GM18502 (cell line): ENCODE measurements at regions not wholly inside any gene's neighbourhood (a gene's known extent, or its start where the extent isn't known, plus 50 kb on each side); places are given as distances from the start of the nearest gene placed in this dataset.
"Not testable (repeated sequence)": the region's sequence is repeated elsewhere in the genome, so short reads cannot be mapped to it uniquely, and the experiment has no call there.

ENCODE experiments used
- ATAC-seq: cut with Tn5 transposase; IDR thresholded peaks from one replicate; pipeline ENCODE4 v1.9.1; 2021; ENCODE audit warnings: mild to moderate bottlenecking; ENCODE audit not compliant: unreplicated experiment, poor library complexity

DNA sequence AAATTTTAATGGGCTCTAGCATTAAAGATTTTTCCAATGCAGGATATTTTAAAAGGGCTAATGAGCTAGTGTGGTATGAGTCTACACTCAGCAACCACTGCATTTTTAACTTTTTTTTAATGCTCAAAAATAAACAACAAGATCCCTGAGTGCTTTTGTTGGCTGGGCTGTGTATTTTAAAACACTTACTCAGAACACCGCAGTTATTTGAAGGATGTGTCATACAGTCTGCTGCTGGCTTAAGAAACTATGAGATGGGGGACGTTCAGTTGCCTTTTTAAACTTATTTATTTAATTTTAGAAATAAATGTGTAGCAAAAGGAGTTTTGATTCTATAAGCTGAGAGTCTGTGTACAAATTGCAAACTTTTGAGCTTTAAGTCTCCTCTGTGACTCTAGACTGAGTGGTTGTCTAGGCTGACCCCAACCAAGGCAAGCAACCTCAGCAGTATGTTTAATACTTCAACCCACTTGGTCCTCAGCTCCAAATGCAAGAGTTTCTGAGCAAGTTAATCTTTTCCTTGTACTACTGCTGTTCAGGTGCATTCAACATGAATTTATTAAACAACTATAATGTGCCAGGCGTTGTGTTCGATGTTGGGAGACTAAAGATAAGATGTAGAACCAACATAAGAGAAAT, 278.6 kb upstream of the DIPK2B start:
- ATAC-seq, result no peak

DNA sequence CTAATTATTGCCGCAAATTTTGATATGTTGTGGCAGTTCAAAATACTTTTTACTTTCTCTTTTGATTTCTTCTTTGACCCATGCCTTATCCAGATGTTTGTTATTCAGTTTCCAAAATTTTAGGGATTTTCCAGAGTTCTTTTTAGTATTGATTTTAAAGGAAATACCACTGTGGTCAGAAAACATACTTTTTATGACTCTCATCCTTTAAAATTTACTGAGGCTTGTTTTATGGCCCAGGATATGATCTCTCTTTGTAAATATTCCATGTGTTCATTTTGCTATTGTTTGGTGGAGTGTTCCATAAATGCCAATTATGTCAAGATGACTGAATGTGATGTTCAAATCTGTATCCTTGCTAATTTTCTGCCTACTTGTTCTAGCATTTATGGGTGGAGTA, 272.3 kb upstream of the DIPK2B start:
- ATAC-seq, result no peak

DNA sequence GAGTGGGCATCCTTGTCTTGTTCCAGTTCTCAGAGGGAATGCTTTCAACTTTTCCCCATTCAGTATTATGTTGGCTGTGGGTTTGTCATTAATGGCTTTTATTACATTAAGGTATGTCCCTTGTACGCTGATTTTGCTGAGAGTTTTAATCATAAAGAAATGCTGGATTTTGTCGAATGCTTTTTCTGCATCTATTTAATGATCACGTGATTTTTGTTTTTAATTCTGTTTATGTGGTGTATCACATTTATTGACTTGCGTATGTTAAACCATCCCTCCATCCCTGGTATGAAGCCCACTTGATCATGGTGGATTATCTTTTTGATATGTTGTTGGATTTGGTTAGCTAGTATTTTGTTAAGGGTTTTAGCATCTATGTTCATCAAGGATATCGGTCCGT, 266.9 kb upstream of the DIPK2B start:
- ATAC-seq, result not testable (repeated sequence)

DNA sequence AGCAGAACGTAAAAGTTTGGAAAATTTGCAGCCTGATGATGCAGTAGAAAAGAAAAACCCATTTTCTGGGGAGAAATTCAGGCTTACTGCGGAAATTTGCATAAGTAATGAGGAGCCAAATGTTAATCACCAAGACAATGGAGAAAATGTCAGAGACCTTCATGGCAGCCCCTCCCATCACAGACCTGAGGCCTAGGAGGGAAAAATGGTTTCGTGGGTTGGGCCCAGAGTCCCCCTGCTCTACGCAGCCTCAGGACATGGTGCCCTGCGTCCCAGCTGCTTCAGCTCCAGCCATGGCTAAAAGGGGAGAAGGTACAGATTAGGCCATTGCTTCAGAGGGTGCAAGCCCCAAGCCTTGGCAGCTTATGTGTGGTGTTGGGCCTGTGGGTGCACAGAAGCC, 255.1 kb upstream of the DIPK2B start:
- ATAC-seq, result not testable (repeated sequence)

GRCh38 chrX:45454290-45454689, 253.6 kb upstream of the DIPK2B start:
- no peak for ATAC-seq

DNA sequence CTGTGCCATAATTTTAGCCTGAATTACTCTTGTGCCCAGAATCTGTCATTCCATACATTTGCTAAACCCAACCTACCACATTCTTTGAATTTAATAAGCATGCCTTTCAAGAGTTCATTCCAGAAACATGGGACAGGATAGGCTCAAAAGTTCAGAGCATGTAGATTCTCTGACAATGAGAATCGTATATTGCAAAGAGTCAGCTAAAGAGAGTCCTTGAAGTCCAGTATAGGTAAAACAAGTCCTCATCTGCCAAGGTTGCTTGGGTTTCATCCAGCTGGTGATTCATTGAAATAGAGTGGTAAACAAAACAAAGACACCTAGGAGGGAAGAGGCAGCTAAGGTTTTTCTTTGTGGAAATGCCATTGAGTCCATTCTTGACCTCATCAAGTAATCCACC, 249.3 kb upstream of the DIPK2B start:
- ATAC-seq, result no peak

GRCh38 chrX:45447995-45448394, 247.3 kb upstream of the DIPK2B start:
- ATAC-seq, result no peak

GRCh38 chrX:45447331-45447730, 246.7 kb upstream of the DIPK2B start:
- no peak for ATAC-seq

GRCh38 chrX:45445745-45446412, 245.2 kb upstream of the DIPK2B start:
- no peak for ATAC-seq

DNA sequence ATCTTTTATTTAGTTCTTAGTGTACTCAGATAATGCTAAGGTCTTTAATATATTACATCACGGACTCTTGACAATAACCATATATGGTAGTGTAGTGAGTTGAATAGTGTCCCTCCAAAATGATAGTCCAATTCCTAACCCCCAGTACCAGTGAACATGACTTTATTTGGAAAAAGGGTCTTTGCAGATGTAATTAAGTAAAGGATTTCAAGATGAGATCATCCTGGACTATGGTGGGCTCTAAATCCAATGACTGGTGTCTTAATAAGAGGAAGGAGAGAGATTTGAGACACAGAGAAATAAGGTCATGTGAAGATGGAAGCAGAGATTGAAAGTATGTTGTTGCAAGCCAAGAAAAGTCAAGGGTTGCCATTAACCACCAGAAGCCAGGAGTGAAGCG, 236.5 kb upstream of the DIPK2B start:
- no peak for ATAC-seq

DNA sequence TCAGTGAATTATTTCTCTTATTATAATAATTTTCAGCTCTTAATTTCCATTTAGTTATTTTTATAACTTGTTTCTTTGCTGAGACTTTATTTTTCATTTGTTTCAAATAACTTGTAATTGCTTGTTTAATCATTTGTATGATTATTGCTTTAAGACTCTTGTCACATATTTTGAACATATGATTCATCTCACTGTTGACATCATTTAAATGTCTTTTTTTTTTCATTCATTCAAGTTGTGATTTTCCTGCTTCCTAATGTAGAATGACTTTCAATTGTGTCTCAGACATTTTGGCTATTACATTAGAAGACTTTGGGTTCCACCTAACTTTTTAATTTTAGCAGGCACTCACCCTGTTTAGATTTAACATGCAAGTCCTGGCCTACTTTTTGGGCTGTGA, 234.8 kb upstream of the DIPK2B start:
- no peak for ATAC-seq

- no peak for ATAC-seq
These were observed 233.6 kb upstream of the DIPK2B start for GRCh38 chrX:45434231-45434630.

GRCh38 chrX:45428831-45429230, 228.2 kb upstream of the DIPK2B start:
- no peak for ATAC-seq

GRCh38 chrX:45424326-45424725, 223.7 kb upstream of the DIPK2B start:
- no peak for ATAC-seq

DNA sequence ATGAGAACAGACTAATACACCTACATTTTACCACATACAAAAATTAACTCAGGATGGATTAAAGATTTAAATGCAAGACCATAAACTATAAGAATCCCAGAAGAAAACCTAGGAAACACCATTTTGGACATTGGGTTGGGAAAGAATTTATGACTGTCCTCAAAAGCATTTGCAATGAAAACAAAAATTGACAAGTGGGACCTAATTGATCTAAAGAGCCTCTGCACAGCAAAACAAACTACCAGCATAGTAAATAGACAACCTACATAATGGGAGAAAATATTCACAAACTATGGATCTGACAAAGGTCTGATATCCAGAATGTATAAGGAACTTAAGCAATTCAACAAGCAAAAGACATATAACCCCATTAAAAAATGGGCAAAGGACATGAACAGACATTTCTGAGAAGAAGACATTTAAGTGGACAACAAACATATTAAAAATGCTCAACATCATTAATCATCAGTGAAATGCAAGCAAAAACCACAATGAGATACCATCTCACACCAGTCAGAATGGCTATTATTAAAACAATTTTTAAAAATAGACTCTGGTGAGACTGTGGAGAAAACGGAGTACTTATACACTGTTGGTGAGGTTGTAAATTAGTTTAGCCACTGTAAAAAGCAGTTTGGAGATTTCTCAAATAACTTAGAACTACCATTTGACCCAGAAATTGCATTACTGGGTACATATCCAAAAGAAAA, 221.7 kb upstream of the DIPK2B start:
- no peak for ATAC-seq

- ATAC-seq, result no peak
These were observed 221.1 kb upstream of the DIPK2B start for GRCh38 chrX:45421806-45422205.

DNA sequence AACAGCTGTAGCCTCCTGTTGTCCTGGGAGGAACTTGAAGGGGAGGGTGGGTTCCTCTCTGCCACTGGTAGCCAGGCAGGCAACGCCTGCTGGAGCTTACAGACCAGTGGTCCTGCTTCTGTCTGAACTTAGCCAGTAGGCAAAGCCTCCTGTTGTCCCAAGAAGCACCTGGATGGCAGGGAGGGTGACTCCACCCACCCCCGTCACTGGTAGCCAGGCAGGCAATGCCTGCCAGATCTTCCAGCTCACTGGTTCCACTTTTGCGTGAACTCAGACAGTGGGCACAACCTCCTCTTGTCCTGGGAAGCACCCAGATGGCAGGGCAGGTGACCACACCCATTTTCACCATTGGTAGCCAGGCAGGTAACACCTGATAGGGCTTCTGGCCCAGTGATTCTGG, 203.5 kb upstream of the DIPK2B start:
- no peak for ATAC-seq

DNA sequence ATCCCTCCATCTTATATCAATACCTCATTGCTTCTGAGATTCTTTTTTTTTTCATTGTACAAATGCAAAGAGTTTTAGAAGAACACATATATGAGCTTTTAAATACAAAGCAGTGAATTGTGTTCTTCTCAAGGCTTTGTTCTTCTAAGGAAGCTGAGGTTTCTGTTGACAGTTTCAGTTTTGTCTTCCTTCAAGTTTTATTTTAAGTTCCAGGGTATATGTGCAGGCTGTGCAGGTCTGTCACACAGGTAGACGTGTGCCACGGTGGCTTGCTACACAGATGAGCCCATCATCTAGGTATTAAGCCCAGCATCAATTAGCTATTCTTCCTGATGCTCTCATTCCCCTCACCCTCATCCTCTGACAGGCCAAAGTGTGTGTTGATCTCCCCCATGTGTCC, 201.2 kb upstream of the DIPK2B start:
- no peak for ATAC-seq

DNA sequence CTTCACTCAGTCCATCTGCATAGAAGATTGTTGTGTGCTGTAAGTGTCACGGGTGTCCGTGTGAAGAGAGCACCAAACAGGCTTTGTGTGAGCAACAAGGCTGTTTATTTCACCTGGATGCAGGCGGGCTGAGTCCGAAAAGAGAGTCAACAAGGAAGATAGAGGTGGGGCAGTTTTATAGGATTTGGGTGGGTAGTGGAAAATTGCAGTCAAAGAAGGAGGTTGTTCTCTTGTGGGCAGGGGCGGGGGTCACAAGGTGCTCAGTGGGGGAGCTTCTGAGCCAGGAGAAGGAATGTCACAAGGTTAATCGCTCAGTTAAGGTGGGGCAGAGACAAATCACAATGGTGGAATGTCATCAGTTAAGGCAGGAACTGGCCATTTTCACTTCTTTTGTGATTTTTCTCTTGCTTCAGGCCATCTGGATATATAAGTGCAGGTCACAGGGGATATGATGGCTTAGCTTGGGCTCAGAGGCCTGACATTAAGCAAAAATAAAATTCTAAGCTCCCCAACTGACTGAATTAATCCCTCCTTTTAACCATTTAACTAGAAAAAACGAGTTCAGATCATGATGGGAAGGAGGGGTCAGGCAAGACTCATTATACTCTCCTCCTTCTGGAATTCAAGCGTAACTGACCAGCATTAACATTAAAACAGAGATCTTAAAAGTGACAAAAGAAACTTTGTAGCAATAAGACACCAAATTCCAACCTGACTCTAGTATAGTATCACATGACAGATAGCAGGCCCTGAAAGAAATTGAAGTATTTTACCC, 200.5 kb upstream of the DIPK2B start:
- ATAC-seq, result not testable (repeated sequence)

DNA sequence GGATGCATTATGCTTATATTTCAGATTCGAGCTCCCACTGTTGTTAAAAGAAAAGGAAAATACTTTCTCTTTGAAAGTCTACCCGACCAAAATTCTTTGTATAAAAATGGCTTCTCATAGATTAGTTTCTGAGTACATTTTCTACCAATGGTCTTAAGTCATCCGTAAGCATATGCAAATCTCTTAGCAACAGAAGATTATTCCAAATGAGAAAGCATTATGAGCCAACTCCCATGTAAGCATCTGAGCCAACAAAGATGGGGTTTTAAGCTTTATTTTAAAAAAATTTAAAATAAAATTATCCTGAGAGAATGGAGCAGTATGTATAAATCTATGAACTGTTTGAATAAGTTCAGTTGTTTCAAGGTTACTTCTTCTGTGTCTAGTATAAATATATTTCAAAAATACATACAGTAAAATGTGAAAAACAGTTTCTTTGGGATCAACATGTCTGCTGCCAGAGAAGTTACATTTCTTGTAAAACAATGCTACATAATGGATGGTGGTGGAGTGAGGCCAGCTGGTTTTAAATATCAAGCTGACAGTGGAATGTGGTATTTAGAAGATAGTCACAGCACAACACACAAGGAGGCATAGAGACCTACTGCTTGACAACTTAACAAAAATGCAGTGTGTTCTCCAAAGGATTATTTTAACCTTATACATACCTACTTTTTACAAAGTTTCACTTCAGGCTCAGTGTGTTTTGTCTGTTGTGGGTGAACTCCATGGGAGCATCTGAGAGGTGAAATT, 199.5 kb upstream of the DIPK2B start:
- no peak for ATAC-seq
